ENCODE measurements at regions not wholly inside any gene's neighbourhood (a gene's known extent, or its start where the extent isn't known, plus 50 kb on each side); places are given as distances from the start of the nearest gene placed in this dataset.

DNA sequence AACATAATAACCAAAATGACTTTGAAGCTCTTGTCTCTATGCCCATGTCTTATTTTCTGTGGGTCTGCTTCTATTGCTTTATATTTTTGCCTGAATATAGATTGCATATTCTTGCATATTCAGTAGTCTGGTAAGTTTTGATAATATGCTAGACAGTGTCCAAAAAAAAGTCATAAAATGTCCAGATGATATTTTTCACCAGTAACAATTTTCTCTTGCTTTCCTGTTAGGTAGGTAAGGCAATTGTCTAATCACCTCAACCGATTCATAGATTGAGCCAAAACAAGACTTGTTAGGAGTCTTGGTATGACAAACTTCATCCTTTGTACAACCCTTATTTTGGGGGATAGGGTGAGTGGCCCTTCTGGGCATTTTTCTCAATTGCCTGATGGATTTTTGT is 277.0 kb upstream of the NRP1 start:
- H3K56ac ChIP-seq (ENCODE audit: insufficient read length, low read depth, low read length) = no peak overlapping the region
- H3K4me2 ChIP-seq (ENCODE audit: insufficient read depth, insufficient read length, low read length) = no peak overlapping the region
- no CpG with 5 or more reads among the region's 1 CpG for WGBS (ENCODE audit: extremely low coverage, insufficient read length, low lambda C conversion rate)
- no peak overlapping the region for H2BK12ac ChIP-seq (ENCODE audit: insufficient read length, low read depth, low read length)
- no peaks in the 10 kb centered on the region for H3K27me3 ChIP-seq (ENCODE audit: insufficient read depth, low read length)
- no peak for DNase-seq
- no peak overlapping the region for H3K14ac ChIP-seq (ENCODE audit: insufficient read depth, low read length)
- H2AK5ac ChIP-seq (ENCODE audit: insufficient read length, low read length) = no peak overlapping the region
- peaks cover 15 to 20% of the 10 kb centered on the region in 2 experiments for H3K4me1 Mint-ChIP-seq
- no peak overlapping the region for H3K27ac ChIP-seq (ENCODE audit: insufficient read length, low read depth, low read length)
- no peak overlapping the region for H2AFZ ChIP-seq (ENCODE audit: low read length)
- H4K5ac ChIP-seq (ENCODE audit: insufficient read length, low read depth, low read length) = no peak overlapping the region
- H4K91ac ChIP-seq (ENCODE audit: insufficient read length, low read depth, low read length) = no peak overlapping the region
- no peak overlapping the region for H3T11ph ChIP-seq (ENCODE audit: low read length)
- H2BK15ac ChIP-seq (ENCODE audit: low read depth, low read length) = no peak overlapping the region
- H2BK20ac ChIP-seq (ENCODE audit: low read depth, low read length, poor library complexity, severe bottlenecking) = no peak overlapping the region
- H3K79me2 ChIP-seq (ENCODE audit: insufficient read depth, low read length) = no peaks in the 10 kb centered on the region
- no peak overlapping the region for H3K27ac Mint-ChIP-seq
- H2BK5ac ChIP-seq (ENCODE audit: insufficient read length, low read length) = no peak overlapping the region
- no peak overlapping the region for H3K9ac ChIP-seq (ENCODE audit: extremely low read depth, insufficient read length, low read length)
- H3K23me2 ChIP-seq (ENCODE audit: insufficient read length, low read depth, low read length, poor library complexity, severe bottlenecking) = no peaks in the 10 kb centered on the region
- no peak overlapping the region for H2BK120ac ChIP-seq (ENCODE audit: low read depth, low read length, poor library complexity, severe bottlenecking)
- H3K36me3 Mint-ChIP-seq (ENCODE audit: insufficient read depth in 1 of 3, low read depth in 3 of 3) = peaks cover 0 to 19% (median 0%) of the 10 kb centered on the region in 3 experiments; a peak in 2 of 7 replicates
- no peaks in the 10 kb centered on the region for H4K20me1 ChIP-seq (ENCODE audit: control insufficient read depth, insufficient read depth, insufficient read length)
- H3K9me3 Mint-ChIP-seq = no peaks in the 10 kb centered on the region; a peak in 3 of 5 replicates
- no peaks in the 10 kb centered on the region for H3K27me3 Mint-ChIP-seq (ENCODE audit: low read depth)
- H3K4ac ChIP-seq (ENCODE audit: low read depth, low read length) = no peak overlapping the region
- no peaks in the 10 kb centered on the region for H3K4me1 ChIP-seq (ENCODE audit: insufficient read depth, low read length)
- H3K23ac ChIP-seq (ENCODE audit: insufficient read length, low read depth, low read length) = no peak overlapping the region
- H3K79me1 ChIP-seq (ENCODE audit: insufficient read depth, low read depth, low read length, poor library complexity, severe bottlenecking) = no peaks in the 10 kb centered on the region
- TF ChIP-seq, protein P1, sequence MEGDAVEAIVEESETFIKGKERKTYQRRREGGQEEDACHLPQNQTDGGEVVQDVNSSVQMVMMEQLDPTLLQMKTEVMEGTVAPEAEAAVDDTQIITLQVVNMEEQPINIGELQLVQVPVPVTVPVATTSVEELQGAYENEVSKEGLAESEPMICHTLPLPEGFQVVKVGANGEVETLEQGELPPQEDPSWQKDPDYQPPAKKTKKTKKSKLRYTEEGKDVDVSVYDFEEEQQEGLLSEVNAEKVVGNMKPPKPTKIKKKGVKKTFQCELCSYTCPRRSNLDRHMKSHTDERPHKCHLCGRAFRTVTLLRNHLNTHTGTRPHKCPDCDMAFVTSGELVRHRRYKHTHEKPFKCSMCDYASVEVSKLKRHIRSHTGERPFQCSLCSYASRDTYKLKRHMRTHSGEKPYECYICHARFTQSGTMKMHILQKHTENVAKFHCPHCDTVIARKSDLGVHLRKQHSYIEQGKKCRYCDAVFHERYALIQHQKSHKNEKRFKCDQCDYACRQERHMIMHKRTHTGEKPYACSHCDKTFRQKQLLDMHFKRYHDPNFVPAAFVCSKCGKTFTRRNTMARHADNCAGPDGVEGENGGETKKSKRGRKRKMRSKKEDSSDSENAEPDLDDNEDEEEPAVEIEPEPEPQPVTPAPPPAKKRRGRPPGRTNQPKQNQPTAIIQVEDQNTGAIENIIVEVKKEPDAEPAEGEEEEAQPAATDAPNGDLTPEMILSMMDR (conservative IDR thresholded peaks at IDR 0.05) = no peak
- no peaks in the 10 kb centered on the region for H3K9me3 ChIP-seq (ENCODE audit: control insufficient read depth, low read depth, low read length)
- no peak overlapping the region for H3K18ac ChIP-seq (ENCODE audit: insufficient read length, low read depth, low read length)
- H4K8ac ChIP-seq (replicated peaks; ENCODE audit: insufficient read length, low read depth, low read length) = no peak overlapping the region
- H3K4me3 Mint-ChIP-seq = no peak overlapping the region

Data from H9 (cell line).